ENCODE measurements at regions not wholly inside any gene's neighbourhood (a gene's known extent, or its start where the extent isn't known, plus 50 kb on each side); places are given as distances from the start of the nearest gene placed in this dataset.

- TF ChIP-seq POLR2A (IDR thresholded peaks at IDR 0.05; ENCODE audit: extremely low read depth, insufficient read length) (no peak), CTCF (IDR thresholded peaks at IDR 0.05; ENCODE audit: low read depth, low read length) (no peak)
Measured at GRCh38 chr1:67485046-67485811, 55.0 kb upstream of the SERBP1 start.
